PC-3 (cell line): ENCODE measurements at regions not wholly inside any gene's neighbourhood (a gene's known extent, or its start where the extent isn't known, plus 50 kb on each side); places are given as distances from the start of the nearest gene placed in this dataset.

Experiments used
- ATAC-seq: fragments of 200-7000 bp; cut with Tn5 transposase; 2 replicates; pipeline ENCODE4 v1.9.1; 2020; ENCODE audit warnings: mild to moderate bottlenecking, moderate library complexity
- BruUV-seq: library from RNA; stranded (reverse); fragments of 400-500 nt; replicated peaks from 2 replicates; lab custom pipeline; 2021; lab: Mats Ljungman, UMichigan
- CTCF ChIA-PET: fragments of 300-600 bp; sonication (Branson Sonifier 250); formaldehyde crosslinking; loops from one replicate; lab custom pipeline; 2022; ENCODE audit warnings: antibody characterized with exemption; lab: Charles Lee
- POLR2A ChIA-PET: fragments of 300-600 bp; sonication (Branson Sonifier 250); formaldehyde crosslinking; loops from one replicate; lab custom pipeline; 2022; ENCODE audit warnings: antibody characterized with exemption; ENCODE audit not compliant: unreplicated experiment; lab: Charles Lee
- DNase-seq: peaks from one replicate; pipeline ENCODE4 v3.0.0-alpha.2; 2015
- H2AFZ ChIP-seq: fragments of 300-600 bp; sonication (generic); 2 replicates; pipeline ENCODE4 v1.6.0; 2016; ENCODE audit warnings: antibody characterized with exemption, low read length
- H3F3A ChIP-seq: fragments of 300-600 bp; sonication (generic); one replicate; pipeline ENCODE4 v1.6.0; 2017; ENCODE audit warnings: antibody characterized with exemption, low read length, control low read depth, mild to moderate bottlenecking; ENCODE audit not compliant: unreplicated experiment
- H3K27ac ChIP-seq: fragments of 300-600 bp; sonication (generic); 2 replicates; pipeline ENCODE4 v1.5.1; 2016; ENCODE audit warnings: mild to moderate bottlenecking, low read length
- H3K27me3 ChIP-seq: fragments of 300-600 bp; sonication (generic); 2 replicates; pipeline ENCODE4 v1.6.1; 2016; ENCODE audit warnings: low read length, mixed read lengths
- H3K36me3 ChIP-seq: fragments of 300-600 bp; sonication (generic); 2 replicates; pipeline ENCODE4 v1.6.1; 2016; ENCODE audit warnings: low read depth, mixed run types, low read length, mixed read lengths
- H3K4me1 ChIP-seq: fragments of 300-600 bp; sonication (generic); 2 replicates; pipeline ENCODE4 v1.5.1; 2016; ENCODE audit warnings: low read length; ENCODE audit not compliant: insufficient read depth
- H3K4me2 ChIP-seq: fragments of 300-600 bp; sonication (generic); 2 replicates; pipeline ENCODE4 v1.6.0; 2016; ENCODE audit warnings: low read length
- H3K4me3 ChIP-seq: fragments of 300-600 bp; sonication (generic); 2 replicates; pipeline ENCODE4 v1.5.1; 2016; ENCODE audit warnings: mild to moderate bottlenecking, low read length, mixed read lengths
- H3K79me2 ChIP-seq: fragments of 300-600 bp; sonication (generic); 2 replicates; pipeline ENCODE4 v1.6.1; 2017; ENCODE audit warnings: low read length, mixed read lengths
- H3K9ac ChIP-seq: fragments of 300-600 bp; sonication (generic); 2 replicates; pipeline ENCODE4 v1.6.0; 2016; ENCODE audit warnings: mild to moderate bottlenecking, low read length
- H3K9me2 ChIP-seq: fragments of 300-600 bp; sonication (generic); replicated peaks from 2 replicates; pipeline ENCODE4 v1.6.1; 2016; ENCODE audit warnings: mixed run types, low read length, mixed read lengths
- H3K9me3 ChIP-seq: fragments of 300-600 bp; sonication (generic); 2 replicates; pipeline ENCODE4 v1.6.1; 2016; ENCODE audit warnings: low read length, mixed read lengths
- H4K20me1 ChIP-seq: fragments of 300-600 bp; sonication (generic); 2 replicates; pipeline ENCODE4 v1.6.1; 2016; ENCODE audit warnings: low read length, mixed read lengths
- EZH2 ChIP-seq: fragments of 300-600 bp; sonication (generic); IDR thresholded peaks from one replicate; pipeline ENCODE4 v1.6.1; 2017; ENCODE audit warnings: antibody characterized with exemption, mild to moderate bottlenecking, low read length; ENCODE audit not compliant: unreplicated experiment
- EZH2phosphoT487 ChIP-seq: fragments of 300-600 bp; sonication (generic); IDR thresholded peaks from 2 replicates; pipeline ENCODE4 v1.6.1; 2018; ENCODE audit warnings: mild to moderate bottlenecking, antibody characterized with exemption, low read length, borderline replicate concordance
- intact Hi-C: fragments of 100-400 bp; cut with micrococcal nuclease; formaldehyde crosslinking; loops from 2 replicates; pipeline ENCODE4 v1.9.0; 2023
- TF ChIP-seq, protein P1 (sequence below): fragments of 300-600 bp; sonication (generic); conservative IDR thresholded peaks from 2 replicates; pipeline ENCODE4 v1.5.1; 2017; ENCODE audit warnings: antibody characterized with exemption, low read depth, mild to moderate bottlenecking, low read length

DNA sequence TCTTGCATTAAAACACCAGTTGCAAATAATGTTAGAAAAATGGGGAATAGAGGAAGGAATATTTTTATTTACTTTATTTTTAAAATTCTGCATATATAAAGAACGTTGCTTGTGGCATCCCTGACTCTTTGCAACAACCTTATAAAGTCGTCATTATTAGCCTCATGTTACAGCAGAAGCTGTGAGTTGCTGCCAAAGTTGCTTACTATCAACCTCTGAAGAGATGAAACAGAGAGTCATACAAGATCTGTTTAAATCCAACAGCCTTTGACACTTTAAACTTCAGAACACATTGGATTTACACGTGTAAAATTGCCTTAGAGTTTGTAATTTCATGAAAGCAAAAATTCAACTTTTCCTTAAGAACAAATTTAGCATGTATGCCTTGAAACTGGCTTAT is 221.9 kb downstream of the MRPL39 start:
- Histone ChIP-seq H3K27me3 (no peaks in the 10 kb centered on the region), H3K4me3 (no peak overlapping the region), H3K9me2 (no peaks in the 10 kb centered on the region), H3F3A (no peaks in the 10 kb centered on the region), H3K4me2 (no peak overlapping the region), H3K27ac (no peak overlapping the region), H3K9ac (no peak overlapping the region), H3K79me2 (no peaks in the 10 kb centered on the region), H3K36me3 (no peaks in the 10 kb centered on the region), H3K9me3 (no peaks in the 10 kb centered on the region), H2AFZ (peak overlapping the region; percentile 21; the same call in 1 of the 2 replicates), H3K4me1 (peaks cover 15% of the 10 kb centered on the region), H4K20me1 (no peaks in the 10 kb centered on the region)
- ChIA-PET POLR2A (no interaction called here), CTCF (interaction anchor here (0.9 to 2.2 kb wide), 4 partner anchors 15 to 102 kb away, joined by 4 to 33 read pairs (median 8); no protein-coding TSS in a partner anchor)
- TF ChIP-seq EZH2 (no peak), EZH2phosphoT487 (no peak)
- TF ChIP-seq, protein P1, sequence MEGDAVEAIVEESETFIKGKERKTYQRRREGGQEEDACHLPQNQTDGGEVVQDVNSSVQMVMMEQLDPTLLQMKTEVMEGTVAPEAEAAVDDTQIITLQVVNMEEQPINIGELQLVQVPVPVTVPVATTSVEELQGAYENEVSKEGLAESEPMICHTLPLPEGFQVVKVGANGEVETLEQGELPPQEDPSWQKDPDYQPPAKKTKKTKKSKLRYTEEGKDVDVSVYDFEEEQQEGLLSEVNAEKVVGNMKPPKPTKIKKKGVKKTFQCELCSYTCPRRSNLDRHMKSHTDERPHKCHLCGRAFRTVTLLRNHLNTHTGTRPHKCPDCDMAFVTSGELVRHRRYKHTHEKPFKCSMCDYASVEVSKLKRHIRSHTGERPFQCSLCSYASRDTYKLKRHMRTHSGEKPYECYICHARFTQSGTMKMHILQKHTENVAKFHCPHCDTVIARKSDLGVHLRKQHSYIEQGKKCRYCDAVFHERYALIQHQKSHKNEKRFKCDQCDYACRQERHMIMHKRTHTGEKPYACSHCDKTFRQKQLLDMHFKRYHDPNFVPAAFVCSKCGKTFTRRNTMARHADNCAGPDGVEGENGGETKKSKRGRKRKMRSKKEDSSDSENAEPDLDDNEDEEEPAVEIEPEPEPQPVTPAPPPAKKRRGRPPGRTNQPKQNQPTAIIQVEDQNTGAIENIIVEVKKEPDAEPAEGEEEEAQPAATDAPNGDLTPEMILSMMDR = no peak
- ATAC-seq = peak; percentile 31
- intact Hi-C loops = loop anchor here (5.0 kb wide), 1 partner anchor 343 kb away; no protein-coding TSS in a partner anchor
- DNase-seq = no peak
- no TSS peak for BruUV-seq

DNA sequence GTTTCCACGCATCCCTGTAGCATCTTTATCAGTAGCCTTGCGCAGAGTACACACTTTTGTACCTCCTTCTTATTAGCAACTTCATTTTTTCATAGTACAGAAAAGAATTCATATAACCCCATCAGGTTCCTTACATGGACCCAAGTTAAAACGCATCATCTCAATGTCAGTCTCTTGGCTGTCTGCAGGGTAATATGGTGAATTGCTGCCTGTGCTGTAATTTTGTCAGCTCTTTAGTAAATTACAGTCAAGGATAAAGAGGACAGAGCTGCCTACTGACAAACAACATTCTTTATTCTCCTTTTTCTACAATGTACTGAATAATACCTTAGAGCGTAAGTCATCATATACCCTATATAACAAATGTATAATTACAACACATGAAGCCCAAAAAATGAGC is 222.5 kb downstream of the MRPL39 start:
- Histone ChIP-seq H3F3A (no peaks in the 10 kb centered on the region), H2AFZ (0 out of 2 replicates have a peak overlapping the region, but pooled peaks have one; percentile 21), H3K9ac (no peak overlapping the region), H3K4me3 (no peak overlapping the region), H3K79me2 (no peaks in the 10 kb centered on the region), H3K9me3 (no peaks in the 10 kb centered on the region), H3K4me1 (peaks cover 15% of the 10 kb centered on the region), H3K36me3 (no peaks in the 10 kb centered on the region), H4K20me1 (no peaks in the 10 kb centered on the region), H3K4me2 (no peak overlapping the region), H3K27ac (no peak overlapping the region), H3K9me2 (no peaks in the 10 kb centered on the region), H3K27me3 (no peaks in the 10 kb centered on the region)
- POLR2A ChIA-PET = no interaction called here
- CTCF ChIA-PET = interaction anchor here (1.6 to 2.2 kb wide), 2 partner anchors 24 to 101 kb away, joined by 8 to 33 read pairs; no protein-coding TSS in a partner anchor
- TF ChIP-seq EZH2phosphoT487 (no peak), EZH2 (no peak)
- TF ChIP-seq, protein P1 = no peak
- intact Hi-C loops = loop anchor here (5.0 kb wide), 1 partner anchor 342 kb away; no protein-coding TSS in a partner anchor
- DNase-seq = no peak
- ATAC-seq = no peak
- BruUV-seq = no TSS peak

DNA sequence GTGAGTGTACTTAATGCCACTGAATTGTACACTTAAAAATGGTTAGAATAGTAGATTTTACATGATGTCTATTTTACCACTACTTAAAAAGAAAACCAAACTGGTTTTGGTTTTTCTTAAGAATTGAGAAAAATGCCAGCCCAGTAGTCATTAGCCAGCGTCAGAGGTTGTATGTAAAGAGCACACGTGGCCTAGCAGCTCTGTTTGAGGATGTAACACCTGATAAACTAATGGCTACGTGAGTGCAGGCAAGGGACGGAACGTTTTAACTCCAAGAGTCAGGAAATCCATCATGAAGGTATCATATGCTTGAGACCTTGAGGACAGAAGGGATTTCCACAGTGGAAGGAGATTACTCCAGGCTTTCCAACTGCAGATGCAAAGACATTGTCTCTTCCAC is 223.7 kb downstream of the MRPL39 start:
- Histone ChIP-seq H3K79me2 (no peaks in the 10 kb centered on the region), H4K20me1 (no peaks in the 10 kb centered on the region), H3K9ac (no peak overlapping the region), H3K27ac (no peak overlapping the region), H3K4me2 (no peak overlapping the region), H3K27me3 (no peaks in the 10 kb centered on the region), H3F3A (no peaks in the 10 kb centered on the region), H3K36me3 (no peaks in the 10 kb centered on the region), H3K4me1 (peaks cover 15% of the 10 kb centered on the region), H2AFZ (no peak overlapping the region), H3K9me2 (no peaks in the 10 kb centered on the region), H3K4me3 (no peak overlapping the region), H3K9me3 (no peaks in the 10 kb centered on the region)
- TF ChIP-seq, protein P1 = no peak
- TF ChIP-seq EZH2phosphoT487 (no peak), EZH2 (no peak)
- CTCF ChIA-PET = no interaction called here
- POLR2A ChIA-PET = no interaction called here
- DNase-seq (no peak), ATAC-seq (no peak)
- intact Hi-C loops = no loop called here
- no TSS peak for BruUV-seq
